OCI-LY7 (cell line): ENCODE measurements at regions not wholly inside any gene's neighbourhood (a gene's known extent, or its start where the extent isn't known, plus 50 kb on each side); places are given as distances from the start of the nearest gene placed in this dataset.

Experiments
- EZH2phosphoT487 ChIP-seq: fragments of 200-600 bp; sonication (generic); IDR thresholded peaks from 2 replicates; pipeline ENCODE4 v1.6.1; 2018; ENCODE audit warnings: low read depth, borderline replicate concordance, mild to moderate bottlenecking, mixed run types, antibody characterized with exemption, low read length, moderate library complexity, mixed read lengths
- TF ChIP-seq, protein P1 (sequence below): fragments of 200-600 bp; sonication (generic); conservative IDR thresholded peaks from 2 replicates; pipeline ENCODE4 v1.5.1; 2014; ENCODE audit warnings: mild to moderate bottlenecking, antibody characterized with exemption, low read length, moderate library complexity, mixed read lengths

DNA sequence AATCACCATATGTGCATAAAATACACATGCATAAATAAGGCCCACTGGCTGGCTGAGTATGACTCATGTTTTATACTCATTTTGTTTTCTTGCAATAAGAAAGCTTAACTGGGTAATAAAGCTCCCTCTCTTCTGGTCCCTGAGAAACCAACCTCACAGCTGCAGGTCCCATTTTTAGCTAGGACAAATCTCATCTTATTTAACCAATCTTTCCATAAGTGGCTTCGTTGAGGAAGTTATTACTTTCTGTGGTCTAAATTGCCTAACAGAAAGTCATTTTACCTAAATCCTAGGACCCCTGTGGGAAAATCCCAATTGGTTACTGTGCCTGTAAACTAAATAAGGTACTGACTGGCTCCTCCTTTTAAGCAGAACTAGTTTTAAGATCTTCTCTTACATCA is 232.8 kb upstream of the FBXO33 start:
- no peak for TF ChIP-seq EZH2phosphoT487
- TF ChIP-seq, protein P1, sequence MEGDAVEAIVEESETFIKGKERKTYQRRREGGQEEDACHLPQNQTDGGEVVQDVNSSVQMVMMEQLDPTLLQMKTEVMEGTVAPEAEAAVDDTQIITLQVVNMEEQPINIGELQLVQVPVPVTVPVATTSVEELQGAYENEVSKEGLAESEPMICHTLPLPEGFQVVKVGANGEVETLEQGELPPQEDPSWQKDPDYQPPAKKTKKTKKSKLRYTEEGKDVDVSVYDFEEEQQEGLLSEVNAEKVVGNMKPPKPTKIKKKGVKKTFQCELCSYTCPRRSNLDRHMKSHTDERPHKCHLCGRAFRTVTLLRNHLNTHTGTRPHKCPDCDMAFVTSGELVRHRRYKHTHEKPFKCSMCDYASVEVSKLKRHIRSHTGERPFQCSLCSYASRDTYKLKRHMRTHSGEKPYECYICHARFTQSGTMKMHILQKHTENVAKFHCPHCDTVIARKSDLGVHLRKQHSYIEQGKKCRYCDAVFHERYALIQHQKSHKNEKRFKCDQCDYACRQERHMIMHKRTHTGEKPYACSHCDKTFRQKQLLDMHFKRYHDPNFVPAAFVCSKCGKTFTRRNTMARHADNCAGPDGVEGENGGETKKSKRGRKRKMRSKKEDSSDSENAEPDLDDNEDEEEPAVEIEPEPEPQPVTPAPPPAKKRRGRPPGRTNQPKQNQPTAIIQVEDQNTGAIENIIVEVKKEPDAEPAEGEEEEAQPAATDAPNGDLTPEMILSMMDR: no peak
